ENCODE measurements at regions not wholly inside any gene's neighbourhood (a gene's known extent, or its start where the extent isn't known, plus 50 kb on each side); places are given as distances from the start of the nearest gene placed in this dataset.
"Not testable (repeated sequence)": the region's sequence is repeated elsewhere in the genome, so short reads cannot be mapped to it uniquely, and the experiment has no call there.

GRCh38 chr12:131438881-131439280, 272.0 kb upstream of the SFSWAP start:
- H3K27me3 ChIP-seq (ENCODE audit: control insufficient read depth, insufficient read depth, low read length): no peaks in the 10 kb centered on the region
- no peak overlapping the region for H3K4me3 ChIP-seq (ENCODE audit: low read depth, low read length)
- FAIRE-seq: no peak
- H3K36me3 ChIP-seq (ENCODE audit: control insufficient read depth, insufficient read depth, low read length): no peaks in the 10 kb centered on the region
- DNase-seq (ENCODE audit: low read depth): no peak
- TF ChIP-seq, protein P1, sequence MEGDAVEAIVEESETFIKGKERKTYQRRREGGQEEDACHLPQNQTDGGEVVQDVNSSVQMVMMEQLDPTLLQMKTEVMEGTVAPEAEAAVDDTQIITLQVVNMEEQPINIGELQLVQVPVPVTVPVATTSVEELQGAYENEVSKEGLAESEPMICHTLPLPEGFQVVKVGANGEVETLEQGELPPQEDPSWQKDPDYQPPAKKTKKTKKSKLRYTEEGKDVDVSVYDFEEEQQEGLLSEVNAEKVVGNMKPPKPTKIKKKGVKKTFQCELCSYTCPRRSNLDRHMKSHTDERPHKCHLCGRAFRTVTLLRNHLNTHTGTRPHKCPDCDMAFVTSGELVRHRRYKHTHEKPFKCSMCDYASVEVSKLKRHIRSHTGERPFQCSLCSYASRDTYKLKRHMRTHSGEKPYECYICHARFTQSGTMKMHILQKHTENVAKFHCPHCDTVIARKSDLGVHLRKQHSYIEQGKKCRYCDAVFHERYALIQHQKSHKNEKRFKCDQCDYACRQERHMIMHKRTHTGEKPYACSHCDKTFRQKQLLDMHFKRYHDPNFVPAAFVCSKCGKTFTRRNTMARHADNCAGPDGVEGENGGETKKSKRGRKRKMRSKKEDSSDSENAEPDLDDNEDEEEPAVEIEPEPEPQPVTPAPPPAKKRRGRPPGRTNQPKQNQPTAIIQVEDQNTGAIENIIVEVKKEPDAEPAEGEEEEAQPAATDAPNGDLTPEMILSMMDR (IDR thresholded peaks at IDR 0.05; ENCODE audit: insufficient read depth, low read length, severe bottlenecking): no peak

GRCh38 chr12:131439752-131440151, 271.1 kb upstream of the SFSWAP start:
- H3K4me3 ChIP-seq (ENCODE audit: low read depth, low read length); DNase-seq (ENCODE audit: low read depth); H3K27me3 ChIP-seq (ENCODE audit: control insufficient read depth, insufficient read depth, low read length); FAIRE-seq; H3K36me3 ChIP-seq (ENCODE audit: control insufficient read depth, insufficient read depth, low read length): not testable (repeated sequence)

DNA sequence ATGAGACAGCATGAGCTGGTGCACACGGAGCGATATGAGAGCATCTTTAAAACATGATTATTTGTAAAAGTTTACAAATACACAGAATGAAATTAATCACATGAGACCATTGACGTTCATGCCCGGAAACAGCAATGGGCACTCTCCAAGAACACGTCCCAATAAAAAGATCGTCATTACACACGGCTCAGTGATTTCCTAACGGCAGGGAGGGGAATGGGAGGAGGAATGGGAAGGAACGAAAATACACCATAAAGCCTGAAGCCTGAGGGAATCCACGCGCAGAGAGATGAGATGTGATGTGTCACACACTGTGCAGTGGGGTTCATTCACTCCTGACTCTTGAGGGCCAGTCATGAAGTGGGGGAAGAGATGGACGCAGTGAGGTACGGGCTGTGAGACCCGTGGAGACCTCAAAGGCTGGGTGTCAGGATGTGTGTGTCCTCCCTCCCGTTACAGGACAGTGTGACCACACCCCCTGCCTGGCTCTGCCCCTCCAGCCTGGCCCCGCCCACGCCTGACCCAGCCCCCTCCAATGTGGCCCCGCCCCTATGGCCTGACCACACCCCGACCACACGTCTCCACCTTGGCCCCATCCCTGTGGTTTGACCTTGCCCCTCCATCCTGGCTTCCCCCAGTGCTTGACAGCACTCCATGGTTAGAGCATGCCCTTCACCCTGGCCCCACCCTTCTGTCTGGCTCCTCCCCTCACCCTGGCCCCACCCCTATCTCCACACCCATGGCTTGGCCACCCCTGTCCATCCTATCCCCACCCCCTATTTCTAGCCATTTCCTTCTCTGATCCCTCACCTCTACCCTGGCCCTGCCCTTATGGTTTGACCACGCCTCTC, 270.5 kb upstream of the SFSWAP start:
- not testable (repeated sequence) for DNase-seq (ENCODE audit: low read depth); H3K4me3 ChIP-seq (ENCODE audit: low read depth, low read length); H3K36me3 ChIP-seq (ENCODE audit: control insufficient read depth, insufficient read depth, low read length); FAIRE-seq; H3K27me3 ChIP-seq (ENCODE audit: control insufficient read depth, insufficient read depth, low read length)

GRCh38 chr12:131441060-131441396, 269.9 kb upstream of the SFSWAP start:
- Histone ChIP-seq H3K4me3 (ENCODE audit: low read depth, low read length) (no peak overlapping the region), H3K36me3 (ENCODE audit: control insufficient read depth, insufficient read depth, low read length) (no peaks in the 10 kb centered on the region), H3K27me3 (ENCODE audit: control insufficient read depth, insufficient read depth, low read length) (no peaks in the 10 kb centered on the region)
- no peak for FAIRE-seq
- TF ChIP-seq, protein P1 (IDR thresholded peaks at IDR 0.05; ENCODE audit: insufficient read depth, low read length, severe bottlenecking): no peak
- no peak for DNase-seq (ENCODE audit: low read depth)

- Histone ChIP-seq H3K36me3 (ENCODE audit: control insufficient read depth, insufficient read depth, low read length) (no peaks in the 10 kb centered on the region), H3K27me3 (ENCODE audit: control insufficient read depth, insufficient read depth, low read length) (no peaks in the 10 kb centered on the region), H3K4me3 (ENCODE audit: low read depth, low read length) (no peak overlapping the region)
- DNase-seq (ENCODE audit: low read depth) (no peak), FAIRE-seq (no peak)
- TF ChIP-seq, protein P1 (IDR thresholded peaks at IDR 0.05; ENCODE audit: insufficient read depth, low read length, severe bottlenecking): no peak
Observed at GRCh38 chr12:131441638-131442336, 269.1 kb upstream of the SFSWAP start.

DNA sequence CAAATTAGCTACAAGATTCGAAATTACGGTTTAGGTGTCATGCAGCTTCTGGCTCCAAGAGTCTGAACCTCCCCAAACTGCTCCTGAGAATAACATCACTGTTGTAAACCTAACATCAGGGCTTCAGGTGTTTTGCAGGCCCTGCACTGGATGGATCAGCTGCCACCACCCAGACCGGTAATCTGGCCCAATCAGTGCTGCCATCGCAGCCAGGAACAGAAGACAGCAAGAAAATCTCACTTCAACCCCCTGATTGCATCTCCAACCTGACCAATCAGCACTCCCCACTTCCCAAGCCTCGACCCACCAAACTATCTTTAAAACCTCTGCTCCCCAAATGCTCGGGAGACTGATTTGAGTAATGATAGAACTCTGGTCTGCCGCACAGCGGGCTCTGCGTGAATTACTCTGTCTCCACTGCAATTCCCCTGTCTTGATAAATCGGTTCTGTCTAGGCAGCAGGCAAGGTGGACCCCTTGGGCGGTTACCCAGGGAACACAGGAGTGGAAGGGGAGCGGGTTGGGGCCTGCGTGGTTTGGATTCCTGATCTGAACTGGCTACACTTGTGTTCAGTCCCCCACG, 268.5 kb upstream of the SFSWAP start:
- FAIRE-seq (no peak), DNase-seq (ENCODE audit: low read depth) (no peak)
- H3K36me3 ChIP-seq (ENCODE audit: control insufficient read depth, insufficient read depth, low read length): no peaks in the 10 kb centered on the region
- no peak overlapping the region for H3K4me3 ChIP-seq (ENCODE audit: low read depth, low read length)
- H3K27me3 ChIP-seq (ENCODE audit: control insufficient read depth, insufficient read depth, low read length): no peaks in the 10 kb centered on the region
- TF ChIP-seq, protein P1 (IDR thresholded peaks at IDR 0.05; ENCODE audit: insufficient read depth, low read length, severe bottlenecking): no peak
